Activated naive CD8-positive, alpha-beta T cell (primary cell): ENCODE measurements at regions not wholly inside any gene's neighbourhood (a gene's known extent, or its start where the extent isn't known, plus 50 kb on each side); places are given as distances from the start of the nearest gene placed in this dataset.
A peak's percentile ranks its signal among the peaks of the same experiment; 100 is the strongest.

Experiments
- H3K27ac Mint-ChIP-seq: one replicate; pipeline ENCODE4 v1.8.0; 2021; ENCODE audit warnings: mixed read lengths
- H3K27me3 Mint-ChIP-seq: one replicate; pipeline ENCODE4 v1.8.0; 2021; ENCODE audit warnings: mixed read lengths
- H3K36me3 Mint-ChIP-seq: one replicate; pipeline ENCODE4 v1.8.0; 2021; ENCODE audit warnings: mixed read lengths
- H3K4me1 Mint-ChIP-seq: one replicate; pipeline ENCODE4 v1.8.0; 2021; ENCODE audit warnings: low read depth, mixed read lengths
- H3K4me3 Mint-ChIP-seq: one replicate; pipeline ENCODE4 v1.8.0; 2021; ENCODE audit warnings: mild to moderate bottlenecking, mixed read lengths
- H3K9me3 Mint-ChIP-seq: one replicate; pipeline ENCODE4 v1.8.0; 2021; ENCODE audit warnings: low read depth, mixed read lengths

GRCh38 chr20:51335329-51335841, 207.1 kb downstream of the NFATC2 start:
- no peak overlapping the region for H3K27ac Mint-ChIP-seq
- no peaks in the 10 kb centered on the region for H3K27me3 Mint-ChIP-seq
- H3K4me1 Mint-ChIP-seq, result peaks cover 3% of the 10 kb centered on the region
- H3K9me3 Mint-ChIP-seq, result no peaks in the 10 kb centered on the region
- H3K4me3 Mint-ChIP-seq, result no peak overlapping the region
- H3K36me3 Mint-ChIP-seq, result no peaks in the 10 kb centered on the region

GRCh38 chr20:51334609-51335008, 207.9 kb downstream of the NFATC2 start:
- Mint-ChIP-seq H3K4me3 (no peak overlapping the region), H3K36me3 (no peaks in the 10 kb centered on the region), H3K9me3 (no peaks in the 10 kb centered on the region), H3K27me3 (no peaks in the 10 kb centered on the region), H3K4me1 (peaks cover 3% of the 10 kb centered on the region), H3K27ac (no peak overlapping the region)

GRCh38 chr20:51333971-51334370, 208.5 kb downstream of the NFATC2 start:
- Mint-ChIP-seq H3K27me3 (no peaks in the 10 kb centered on the region), H3K36me3 (no peaks in the 10 kb centered on the region), H3K9me3 (no peaks in the 10 kb centered on the region), H3K4me1 (peaks cover 3% of the 10 kb centered on the region), H3K27ac (no peak overlapping the region), H3K4me3 (no peak overlapping the region)

GRCh38 chr20:51333446-51333845, 209.1 kb downstream of the NFATC2 start:
- Mint-ChIP-seq H3K9me3 (no peaks in the 10 kb centered on the region), H3K4me1 (peaks cover 3% of the 10 kb centered on the region), H3K4me3 (no peak overlapping the region), H3K27me3 (no peaks in the 10 kb centered on the region), H3K27ac (no peak overlapping the region), H3K36me3 (no peaks in the 10 kb centered on the region)

- Mint-ChIP-seq H3K36me3 (no peaks in the 10 kb centered on the region), H3K27me3 (no peaks in the 10 kb centered on the region), H3K4me3 (no peak overlapping the region)
These were observed 211.0 kb downstream of the NFATC2 start for GRCh38 chr20:51331481-51331880.

GRCh38 chr20:51329845-51330244, 212.7 kb downstream of the NFATC2 start:
- no peaks in the 10 kb centered on the region for H3K36me3 Mint-ChIP-seq
- no peaks in the 10 kb centered on the region for H3K27me3 Mint-ChIP-seq
- no peaks in the 10 kb centered on the region for H3K4me1 Mint-ChIP-seq
- no peak overlapping the region for H3K27ac Mint-ChIP-seq
- H3K4me3 Mint-ChIP-seq, result no peak overlapping the region
- H3K9me3 Mint-ChIP-seq, result no peaks in the 10 kb centered on the region

More at GRCh38 chr20:51331481-51331880, 211.0 kb downstream of the NFATC2 start:
- H3K4me1 Mint-ChIP-seq, result no peaks in the 10 kb centered on the region
- H3K9me3 Mint-ChIP-seq, result no peaks in the 10 kb centered on the region
- no peak overlapping the region for H3K27ac Mint-ChIP-seq

- Mint-ChIP-seq H3K36me3 (no peaks in the 10 kb centered on the region), H3K4me1 (no peaks in the 10 kb centered on the region), H3K9me3 (no peaks in the 10 kb centered on the region), H3K4me3 (no peak overlapping the region), H3K27ac (no peak overlapping the region), H3K27me3 (no peaks in the 10 kb centered on the region)
These were observed 215.2 kb downstream of the NFATC2 start for GRCh38 chr20:51327251-51327841.

GRCh38 chr20:51326201-51326819, 216.2 kb downstream of the NFATC2 start:
- Mint-ChIP-seq H3K27me3 (no peaks in the 10 kb centered on the region), H3K4me1 (no peaks in the 10 kb centered on the region), H3K4me3 (no peak overlapping the region), H3K9me3 (no peaks in the 10 kb centered on the region), H3K27ac (no peak overlapping the region), H3K36me3 (no peaks in the 10 kb centered on the region)

- H3K9me3 Mint-ChIP-seq, result no peaks in the 10 kb centered on the region
- H3K36me3 Mint-ChIP-seq, result no peaks in the 10 kb centered on the region
- no peaks in the 10 kb centered on the region for H3K27me3 Mint-ChIP-seq
- no peak overlapping the region for H3K27ac Mint-ChIP-seq
- H3K4me3 Mint-ChIP-seq, result no peak overlapping the region
- peaks cover 3% of the 10 kb centered on the region for H3K4me1 Mint-ChIP-seq
These were observed 220.3 kb downstream of the NFATC2 start for GRCh38 chr20:51322164-51322707.

GRCh38 chr20:51321343-51322163, 221.0 kb downstream of the NFATC2 start:
- H3K4me1 Mint-ChIP-seq, result peaks cover 3% of the 10 kb centered on the region
- H3K27me3 Mint-ChIP-seq, result no peaks in the 10 kb centered on the region
- no peak overlapping the region for H3K4me3 Mint-ChIP-seq
- H3K9me3 Mint-ChIP-seq, result no peaks in the 10 kb centered on the region
- no peak overlapping the region for H3K27ac Mint-ChIP-seq
- no peaks in the 10 kb centered on the region for H3K36me3 Mint-ChIP-seq

GRCh38 chr20:51319522-51319921, 223.0 kb downstream of the NFATC2 start:
- Mint-ChIP-seq H3K4me3 (no peak overlapping the region), H3K27ac (no peak overlapping the region)

GRCh38 chr20:51318058-51318949, 224.2 kb downstream of the NFATC2 start:
- H3K4me1 Mint-ChIP-seq, result peaks cover 3% of the 10 kb centered on the region
- H3K27ac Mint-ChIP-seq, result peak overlapping the region; percentile 16
- H3K36me3 Mint-ChIP-seq, result no peaks in the 10 kb centered on the region
- H3K27me3 Mint-ChIP-seq, result peaks cover 2% of the 10 kb centered on the region
- H3K9me3 Mint-ChIP-seq, result no peaks in the 10 kb centered on the region
- H3K4me3 Mint-ChIP-seq, result peak overlapping the region; percentile 43

More at GRCh38 chr20:51319522-51319921, 223.0 kb downstream of the NFATC2 start:
- peaks cover 2% of the 10 kb centered on the region for H3K27me3 Mint-ChIP-seq
- no peaks in the 10 kb centered on the region for H3K36me3 Mint-ChIP-seq
- H3K9me3 Mint-ChIP-seq, result no peaks in the 10 kb centered on the region
- H3K4me1 Mint-ChIP-seq, result peaks cover 3% of the 10 kb centered on the region

GRCh38 chr20:51315390-51315789, 227.1 kb downstream of the NFATC2 start:
- H3K36me3 Mint-ChIP-seq, result no peaks in the 10 kb centered on the region
- H3K9me3 Mint-ChIP-seq, result no peaks in the 10 kb centered on the region
- H3K27me3 Mint-ChIP-seq, result peaks cover 6% of the 10 kb centered on the region
- H3K27ac Mint-ChIP-seq, result no peak overlapping the region
- no peak overlapping the region for H3K4me3 Mint-ChIP-seq
- peaks cover 3% of the 10 kb centered on the region for H3K4me1 Mint-ChIP-seq

GRCh38 chr20:51313358-51313827, 229.1 kb downstream of the NFATC2 start:
- H3K27me3 Mint-ChIP-seq, result peaks cover 9% of the 10 kb centered on the region
- peaks cover 3% of the 10 kb centered on the region for H3K4me1 Mint-ChIP-seq
- H3K27ac Mint-ChIP-seq, result no peak overlapping the region
- H3K9me3 Mint-ChIP-seq, result no peaks in the 10 kb centered on the region
- no peaks in the 10 kb centered on the region for H3K36me3 Mint-ChIP-seq
- no peak overlapping the region for H3K4me3 Mint-ChIP-seq
